CD4-positive, alpha-beta T cell treated with Interleukin-21 for 1 hour (primary cell): ENCODE measurements at regions not wholly inside any gene's neighbourhood (a gene's known extent, or its start where the extent isn't known, plus 50 kb on each side); places are given as distances from the start of the nearest gene placed in this dataset.

Experiments used
- DNase-seq: peaks from one replicate; pipeline ENCODE4 v3.0.0-alpha.2; 2020

DNA sequence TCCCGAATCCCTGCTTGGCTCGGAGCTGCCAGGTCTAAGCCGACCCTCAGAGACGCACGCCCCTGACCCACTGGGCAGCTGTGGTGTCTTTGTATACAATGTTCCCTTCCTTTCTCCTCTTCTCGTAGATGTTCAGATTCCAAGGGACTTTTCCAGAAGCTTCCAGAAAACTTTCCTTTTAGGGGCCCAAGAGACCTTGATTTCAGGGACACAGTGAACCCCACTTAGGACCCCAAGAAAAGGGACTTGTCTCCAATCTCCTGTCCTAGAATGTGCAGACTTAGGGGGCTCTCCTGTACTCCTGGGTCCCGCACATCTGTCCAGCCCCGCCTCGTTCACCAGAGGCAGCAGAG lies 103.5 kb downstream of the EDN3 start:
- no peak for DNase-seq

DNA sequence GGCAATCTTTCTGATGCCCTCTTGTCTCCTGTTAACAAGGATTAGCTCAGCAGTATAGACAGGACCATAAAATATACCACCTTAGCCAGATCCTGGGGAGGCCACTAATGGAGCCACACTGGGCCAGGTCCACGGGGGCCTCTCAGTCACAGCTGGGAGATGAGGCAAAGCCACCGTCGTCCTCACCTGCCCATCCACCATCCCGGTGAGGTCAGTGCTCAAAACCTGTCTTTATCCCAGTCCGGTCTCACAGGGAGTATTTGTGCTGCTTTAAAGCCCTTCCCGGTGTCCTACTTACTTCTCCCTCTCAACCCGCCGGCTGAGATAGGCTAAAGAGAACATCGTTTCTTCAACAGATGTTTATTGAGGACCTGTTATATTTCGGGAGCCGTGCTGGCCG lies 104.3 kb downstream of the EDN3 start:
- no peak for DNase-seq

DNA sequence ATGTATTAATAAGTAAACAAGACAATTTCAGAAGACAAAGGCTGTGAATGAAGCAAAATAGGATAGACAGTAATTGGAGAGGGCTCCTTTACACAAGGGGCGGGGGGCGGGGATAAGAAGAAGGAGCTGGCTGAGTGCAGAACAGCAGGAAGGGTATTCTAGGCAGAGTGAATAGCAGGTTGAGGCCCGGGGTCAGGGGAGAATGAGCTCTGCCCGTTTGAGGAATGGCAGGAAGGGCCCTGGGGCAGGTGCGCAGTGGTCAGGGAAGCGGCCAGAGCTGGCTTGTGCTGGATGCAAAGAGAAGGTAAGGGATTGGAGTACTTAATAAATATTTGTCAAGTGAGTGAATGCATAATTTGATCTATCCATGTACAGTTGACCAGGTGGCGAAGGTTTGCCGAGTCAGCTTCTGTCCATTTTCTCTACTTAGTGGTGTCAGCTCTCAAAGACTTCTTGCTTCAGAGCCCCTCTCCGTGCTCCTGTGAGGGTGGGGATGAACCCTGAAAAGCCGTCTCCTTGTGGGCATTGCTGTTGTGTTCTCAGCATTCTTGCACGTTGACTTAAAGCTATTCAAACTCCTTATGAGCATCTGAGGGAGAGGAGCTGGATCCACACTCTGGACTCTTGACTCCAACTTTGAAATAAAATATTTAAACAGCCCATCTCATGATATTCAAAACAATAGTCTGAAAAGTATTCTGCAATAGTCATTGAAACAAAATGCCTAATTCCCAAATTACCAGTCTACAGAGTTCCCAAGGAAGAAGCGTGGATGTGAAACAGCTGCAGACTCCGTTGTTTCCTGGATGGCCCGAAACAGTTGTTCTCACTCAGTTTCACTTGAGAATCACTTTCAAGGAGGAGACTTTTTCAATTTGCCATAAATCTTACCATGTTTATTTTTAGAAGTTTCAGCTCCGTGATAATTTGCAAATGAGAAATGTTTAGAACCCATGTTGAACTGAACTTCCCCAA lies 105.1 kb downstream of the EDN3 start:
- DNase-seq = no peak

DNA sequence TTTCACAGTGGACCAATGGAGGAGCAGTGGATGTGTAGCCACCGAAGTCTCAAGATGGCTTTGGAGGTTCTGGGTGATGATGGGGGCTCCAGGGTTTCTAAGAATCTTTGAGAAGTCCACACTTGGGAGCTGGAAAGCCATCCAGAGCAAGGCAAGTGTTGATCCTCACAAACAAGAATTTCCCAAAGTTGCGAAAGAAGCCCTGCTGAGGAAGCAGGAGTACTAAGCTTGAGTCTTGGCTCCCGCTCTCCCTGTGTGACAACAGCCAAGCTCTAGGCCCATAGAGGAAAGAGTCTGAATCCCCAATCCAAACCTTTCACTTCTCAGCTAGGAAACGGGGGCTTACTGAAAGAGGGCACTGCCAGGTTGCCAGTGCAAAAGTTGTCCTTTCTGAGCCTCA lies 106.0 kb downstream of the EDN3 start:
- DNase-seq = no peak

DNA sequence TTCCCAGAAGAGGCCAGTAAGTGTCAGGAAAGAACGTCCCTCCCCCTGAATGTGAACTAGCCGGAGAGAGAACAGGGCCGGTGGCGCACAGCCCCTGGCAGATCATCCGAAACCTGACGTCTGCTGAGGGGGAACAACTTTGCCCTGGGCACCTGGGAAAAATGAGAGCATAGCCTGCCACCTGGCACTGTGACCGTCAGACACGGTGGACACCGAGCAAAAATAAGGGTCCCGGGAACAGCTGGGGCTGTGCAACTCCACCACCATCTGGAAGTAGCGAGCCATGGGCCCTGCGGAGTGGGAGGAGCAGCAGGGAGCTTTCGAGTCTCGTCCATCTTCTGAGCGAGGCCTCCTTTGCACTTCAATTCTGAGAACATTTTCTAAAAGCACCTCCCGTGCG lies 110.8 kb downstream of the EDN3 start:
- no peak for DNase-seq

DNA sequence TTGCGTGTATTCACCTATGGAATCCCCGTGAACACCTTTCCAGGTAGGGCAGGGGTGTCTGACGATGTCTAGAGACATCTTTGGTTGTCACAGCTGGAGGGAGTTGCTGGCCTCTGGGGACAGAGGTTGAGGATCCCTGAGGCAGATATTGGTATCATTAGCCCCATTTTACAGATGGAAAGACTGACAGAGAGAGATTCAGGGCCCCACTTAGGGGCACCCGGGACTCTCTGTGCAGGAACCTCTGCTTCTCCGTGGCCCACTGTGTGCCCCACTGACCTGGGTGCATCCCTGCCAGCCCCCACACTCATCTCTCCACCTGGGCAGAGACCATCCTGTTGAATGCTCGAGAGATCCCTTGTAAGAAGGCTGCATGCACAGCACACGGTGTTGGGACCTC lies 111.2 kb downstream of the EDN3 start:
- DNase-seq = no peak

DNA sequence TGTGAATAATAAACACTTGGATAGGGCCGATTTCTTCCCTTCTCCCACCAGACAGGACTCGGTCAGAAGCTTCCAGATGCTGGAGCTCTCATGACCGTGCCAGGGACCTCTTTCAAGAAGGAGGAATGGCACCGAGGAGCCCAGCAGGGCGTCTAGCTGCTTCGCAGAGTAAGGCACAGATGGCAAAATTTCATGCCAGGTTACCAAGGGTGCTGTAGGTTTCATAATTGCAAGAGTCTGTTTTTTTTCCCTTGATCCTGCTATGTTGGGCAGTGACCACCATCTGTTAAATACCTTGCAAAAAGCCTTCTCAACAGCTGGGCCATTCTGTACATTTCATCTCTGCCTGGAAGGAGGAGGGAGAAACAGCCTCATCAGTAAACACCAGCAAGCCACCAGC lies 111.8 kb downstream of the EDN3 start:
- DNase-seq = no peak

DNA sequence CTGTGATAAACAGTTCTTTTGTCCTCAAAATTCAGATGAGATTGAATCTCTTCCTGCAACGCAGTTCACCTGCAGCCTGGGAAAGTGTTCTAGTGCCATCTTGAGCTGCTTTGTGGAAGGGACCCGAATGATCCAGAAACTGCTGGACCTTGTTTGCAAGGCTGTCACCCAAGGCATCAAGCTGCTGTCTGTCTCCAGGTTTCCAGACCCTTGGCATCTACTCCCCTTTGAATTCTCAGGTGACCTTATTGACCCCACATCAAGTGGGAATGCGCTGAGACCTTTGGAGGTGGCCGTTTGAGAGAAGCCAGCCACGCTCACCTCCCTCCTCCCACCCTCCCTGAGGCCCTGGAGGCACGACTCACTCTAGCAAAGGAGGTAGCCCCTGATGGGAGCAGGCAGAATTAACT lies 112.5 kb downstream of the EDN3 start:
- no peak for DNase-seq

DNA sequence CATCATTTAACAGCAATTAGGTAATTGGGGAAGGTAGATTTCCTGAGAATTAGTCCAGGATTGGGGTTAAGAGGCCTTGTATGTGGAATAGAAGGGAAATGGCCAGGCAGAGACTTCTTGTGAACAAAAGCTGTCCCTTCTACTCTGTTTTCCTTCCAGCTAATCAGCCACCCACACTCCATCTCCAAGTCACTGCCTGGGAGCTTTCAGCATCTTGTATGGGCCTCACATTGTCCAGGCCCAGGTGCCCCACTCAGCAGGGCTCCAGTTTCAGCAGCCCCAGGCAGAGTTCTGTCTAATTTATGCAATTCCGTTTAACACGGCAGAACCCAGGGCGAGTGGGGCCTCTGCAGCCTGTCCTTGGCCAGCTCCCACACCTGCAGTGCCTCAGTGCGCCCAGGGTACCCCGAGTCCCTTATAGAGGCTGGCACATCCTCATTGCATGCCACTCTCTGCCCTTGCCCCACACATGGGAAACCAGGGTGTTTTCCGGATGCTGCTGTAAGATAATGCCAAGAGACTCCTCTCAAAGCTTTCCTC lies 113.0 kb downstream of the EDN3 start:
- no peak for DNase-seq

DNA sequence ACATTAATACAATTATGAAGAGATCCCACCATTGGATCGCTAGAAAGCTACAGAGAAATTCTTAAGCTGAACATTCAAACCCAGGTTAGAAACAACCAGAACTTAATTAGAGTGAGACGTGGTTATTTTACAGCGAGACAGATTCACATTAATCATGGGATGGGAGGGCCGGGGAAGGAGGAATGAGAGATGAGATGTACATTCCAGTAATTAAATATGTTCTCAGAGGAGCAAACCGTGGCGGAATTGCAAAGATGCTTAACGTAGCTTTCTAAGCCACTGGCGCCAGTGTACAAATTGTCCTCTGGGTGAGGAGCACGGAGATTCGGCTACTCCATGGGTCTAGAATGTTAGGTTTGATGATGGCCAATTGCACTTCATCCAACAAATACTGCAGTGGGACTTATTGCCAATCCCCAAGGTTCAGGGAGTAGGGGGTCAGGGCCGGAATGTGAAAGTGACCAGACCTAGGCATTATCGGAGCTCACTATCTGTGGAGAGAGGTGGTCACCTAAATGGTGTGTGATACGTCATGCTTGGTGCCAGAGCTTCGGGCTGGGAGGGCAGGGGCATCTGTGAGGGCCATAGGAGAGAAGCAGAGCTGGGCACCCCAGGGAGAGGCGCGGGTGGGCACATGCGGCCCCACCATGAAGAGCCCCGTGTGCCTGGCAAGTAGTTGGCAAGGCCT lies 114.7 kb downstream of the EDN3 start:
- no peak for DNase-seq

DNA sequence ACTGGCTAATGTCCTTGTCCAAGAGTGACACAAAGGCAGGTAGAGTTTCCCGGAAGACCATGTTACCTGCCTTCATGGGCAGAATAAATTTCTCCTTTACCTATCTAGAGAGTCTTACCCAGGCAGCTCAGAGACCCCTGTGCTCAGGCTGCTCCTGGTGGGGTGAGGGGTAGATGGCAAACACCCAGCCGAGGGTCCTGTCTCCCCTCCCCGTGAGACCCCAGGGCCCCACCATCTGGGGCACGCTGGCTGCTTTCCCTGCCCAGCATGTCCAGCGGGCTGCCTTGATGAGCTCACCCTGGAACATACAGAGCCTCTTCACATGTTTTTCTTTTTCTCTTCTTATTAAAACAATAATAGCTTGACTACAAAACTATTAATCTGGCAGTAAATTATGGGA lies 116.5 kb downstream of the EDN3 start:
- no peak for DNase-seq

DNA sequence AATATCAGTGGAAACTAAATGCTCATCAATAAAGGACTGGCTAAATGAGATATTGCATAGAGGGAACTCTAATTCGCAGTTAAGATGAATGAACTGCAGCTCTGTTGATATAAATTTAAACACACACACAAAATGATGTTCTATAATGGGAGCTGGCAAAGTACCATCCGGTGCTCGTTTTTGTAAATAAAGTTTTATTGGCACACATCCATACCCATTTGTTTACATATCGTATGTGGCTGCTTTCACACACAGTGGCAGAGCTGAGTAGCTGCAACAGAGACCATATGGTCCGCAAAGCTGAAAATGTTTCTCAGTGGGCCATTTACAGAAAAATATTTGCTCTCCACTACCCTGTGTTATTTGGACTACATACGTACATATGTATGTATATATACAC lies 120.7 kb downstream of the EDN3 start:
- no peak for DNase-seq

DNA sequence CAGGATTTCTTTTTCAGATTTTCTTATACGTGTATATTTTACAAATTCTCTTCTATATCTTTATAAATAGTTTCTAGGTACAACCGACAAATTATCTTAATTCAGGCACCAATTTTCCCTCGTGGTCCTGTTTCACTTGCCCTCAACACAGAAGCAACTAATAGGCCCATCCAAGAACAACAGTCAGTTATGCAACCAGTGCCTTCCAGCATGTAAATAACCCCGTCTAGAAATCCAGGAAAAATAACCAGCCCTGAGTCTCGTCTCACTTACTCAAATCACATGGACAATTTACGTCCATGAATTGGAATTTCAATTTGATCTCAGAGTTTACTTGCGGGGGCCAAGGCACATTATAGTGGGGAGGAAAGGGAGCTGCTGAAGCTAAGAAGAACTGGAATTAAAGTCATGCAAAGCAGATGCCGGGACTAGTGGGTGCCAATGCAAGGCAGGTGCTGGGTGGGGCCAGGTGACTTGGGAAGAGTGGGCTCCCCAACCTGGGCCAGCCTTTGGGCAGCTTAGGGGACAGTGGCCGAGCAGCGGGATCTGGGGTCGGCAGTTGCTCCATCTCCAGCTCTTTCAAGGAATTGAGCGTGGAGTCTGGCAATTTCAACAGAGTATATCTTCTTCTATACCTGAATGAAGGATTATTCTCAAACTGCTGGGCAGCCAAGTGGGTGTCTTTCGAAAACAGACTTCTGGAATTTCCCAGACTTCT lies 121.7 kb downstream of the EDN3 start:
- no peak for DNase-seq

DNA sequence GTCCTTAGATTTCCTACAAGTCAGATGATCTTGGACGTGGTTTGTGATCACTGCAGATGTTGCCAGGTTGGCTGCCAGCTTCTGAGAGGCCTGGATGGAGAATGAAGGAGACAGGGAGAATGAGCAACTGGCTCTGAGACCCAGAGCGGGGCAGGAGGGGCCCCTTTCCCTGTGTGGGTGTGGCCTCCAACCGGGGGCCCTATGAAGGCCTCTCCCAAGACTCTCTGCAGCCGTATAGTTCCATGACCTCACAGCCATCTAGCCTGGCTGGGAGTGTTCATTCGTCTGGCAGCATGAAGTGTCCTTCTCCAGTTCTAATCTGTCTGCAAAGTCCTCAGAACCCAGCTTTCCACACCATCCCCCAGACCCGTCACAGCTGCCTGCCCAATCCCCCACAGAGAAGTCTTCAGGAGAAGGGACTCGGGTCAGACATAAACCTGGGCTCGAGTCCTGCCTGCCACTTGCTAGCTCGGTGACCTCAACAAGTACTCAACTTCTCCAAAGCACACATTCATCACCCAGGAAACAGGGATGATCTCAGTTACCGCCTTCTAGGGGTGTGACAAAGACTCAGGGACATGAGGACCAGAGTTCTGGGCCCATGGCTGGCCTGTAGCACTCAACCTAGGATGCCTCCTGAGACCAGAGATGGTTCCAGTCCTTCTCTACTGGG lies 122.6 kb downstream of the EDN3 start:
- no peak for DNase-seq

DNA sequence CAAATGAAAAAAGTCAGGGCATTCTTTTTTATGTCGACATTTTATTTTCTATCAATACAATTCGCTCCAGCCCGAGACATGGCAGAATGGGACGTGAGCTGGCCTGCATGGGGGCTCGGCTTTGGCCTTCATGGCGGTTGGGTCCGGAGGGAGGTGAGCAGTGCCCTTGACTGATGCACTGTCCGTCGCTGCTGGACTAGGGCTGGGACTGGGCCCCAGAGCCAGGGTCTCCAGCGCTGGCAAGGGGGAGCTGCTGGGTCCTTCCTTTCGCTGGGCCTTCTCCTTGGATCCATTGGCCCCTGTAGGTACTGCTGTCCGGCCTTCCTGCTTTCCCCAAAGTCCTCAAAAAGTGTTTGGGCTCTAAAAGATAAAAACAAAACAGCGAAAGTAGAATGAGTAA lies 124.6 kb downstream of the EDN3 start:
- no peak for DNase-seq

DNA sequence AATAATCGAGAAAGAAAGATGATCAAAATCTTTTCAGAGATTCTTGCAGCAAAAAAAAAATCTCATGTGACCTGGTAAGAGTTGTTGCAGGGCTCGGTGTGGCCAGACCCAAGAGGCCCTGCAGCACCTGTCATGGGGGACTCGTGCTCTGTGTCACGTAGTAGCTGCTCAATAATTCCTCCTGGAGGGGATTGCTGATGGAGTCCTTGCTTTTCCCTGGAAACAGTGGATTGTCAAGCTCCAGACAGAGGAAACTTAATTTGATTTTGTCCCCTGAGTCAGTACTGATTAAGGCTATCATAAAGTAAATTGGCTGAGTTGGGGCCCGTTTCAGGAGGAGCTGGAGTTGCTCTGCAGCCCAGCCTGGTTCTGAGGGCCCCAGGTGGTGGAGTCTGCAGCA lies 125.2 kb downstream of the EDN3 start:
- DNase-seq = no peak

DNA sequence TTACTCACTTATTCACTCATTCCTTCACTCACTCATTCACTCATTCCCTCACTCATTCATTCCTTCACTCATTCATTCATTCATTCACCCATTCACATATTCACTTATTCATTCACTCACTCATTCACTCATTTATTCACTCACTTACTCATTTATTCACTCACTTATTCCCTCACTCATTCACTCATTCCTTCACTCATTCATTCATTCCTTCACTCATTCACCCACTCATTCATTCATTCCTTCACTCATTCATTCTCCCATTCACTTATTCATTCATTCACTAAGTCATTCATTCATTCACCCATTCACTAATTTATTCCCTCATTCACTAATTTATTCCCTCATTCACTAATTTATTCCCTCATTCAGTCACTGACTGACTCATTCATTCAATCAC lies 127.6 kb downstream of the EDN3 start:
- DNase-seq = no peak

DNA sequence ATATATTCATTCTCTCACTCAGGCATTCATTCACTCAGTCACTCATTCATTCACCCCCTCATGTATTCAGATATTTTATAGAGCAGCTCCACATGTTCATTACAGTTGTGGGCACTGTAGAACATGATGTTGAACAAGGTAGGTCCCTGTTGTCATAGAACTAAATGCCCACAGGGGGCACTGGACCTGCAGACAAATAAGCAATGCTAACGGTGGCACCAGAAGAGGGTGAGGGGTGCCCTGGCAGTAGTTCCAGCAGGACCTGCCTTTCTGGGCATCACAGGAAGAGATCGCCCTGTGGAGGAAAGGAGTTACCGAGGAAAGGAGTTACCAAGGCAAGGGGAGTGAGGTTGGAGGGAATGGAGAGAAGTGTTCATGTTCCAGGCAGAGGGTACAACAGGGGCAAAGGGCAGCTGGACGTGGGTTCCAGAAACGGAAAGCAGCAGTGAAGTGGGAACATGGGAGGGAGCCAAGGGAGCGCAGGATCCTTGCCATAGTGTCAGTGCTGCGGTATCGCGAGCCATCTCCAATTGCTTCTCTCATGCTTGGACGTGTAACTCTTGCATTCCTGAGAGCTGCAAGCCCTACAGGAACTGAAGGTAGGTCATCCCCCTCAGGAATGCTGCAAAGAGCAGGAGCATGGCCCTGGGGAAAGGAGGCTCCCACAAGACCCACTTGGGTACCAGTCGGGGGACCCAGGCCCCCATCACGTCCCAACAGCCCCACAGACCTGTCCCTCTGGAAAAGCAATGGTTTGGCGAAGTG lies 128.2 kb downstream of the EDN3 start:
- no peak for DNase-seq

DNA sequence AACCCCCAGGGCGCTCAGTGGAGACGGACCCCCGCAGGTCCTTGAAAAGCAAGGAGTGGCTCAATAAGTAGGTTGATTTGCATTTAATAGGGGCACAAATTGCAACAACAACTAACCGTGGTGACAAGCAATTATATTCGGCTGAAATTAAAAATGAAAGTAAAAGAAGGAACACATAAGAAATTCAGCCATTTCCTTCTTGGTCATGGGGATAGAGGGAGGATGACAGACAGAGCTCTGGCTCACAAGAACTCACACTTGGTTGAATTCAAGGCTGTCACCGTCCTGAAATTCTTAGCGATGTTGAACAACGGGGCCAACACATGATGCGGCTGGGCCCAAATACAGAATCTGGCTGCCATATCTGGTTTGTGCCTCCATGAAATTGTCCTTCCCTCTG lies 129.0 kb downstream of the EDN3 start:
- no peak for DNase-seq

DNA sequence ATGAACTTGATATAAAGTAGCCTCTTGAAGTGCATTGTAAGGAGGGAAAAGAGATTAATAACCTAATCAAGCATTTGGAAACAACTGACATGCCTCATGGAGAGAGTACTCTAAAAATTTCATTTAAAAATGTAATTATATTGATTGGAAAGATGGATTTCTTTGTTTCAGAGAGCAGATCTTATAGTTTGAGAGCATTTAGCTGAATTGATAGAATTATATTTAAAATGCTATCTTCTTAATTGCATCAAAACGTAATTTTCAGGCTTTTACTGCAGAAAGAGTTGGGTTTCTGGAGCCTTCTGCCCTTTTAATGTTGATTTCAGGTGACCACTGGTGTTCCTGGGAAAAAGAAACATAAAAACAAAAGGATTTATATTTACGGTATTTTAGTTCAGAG lies 130.6 kb downstream of the EDN3 start:
- DNase-seq = no peak

DNA sequence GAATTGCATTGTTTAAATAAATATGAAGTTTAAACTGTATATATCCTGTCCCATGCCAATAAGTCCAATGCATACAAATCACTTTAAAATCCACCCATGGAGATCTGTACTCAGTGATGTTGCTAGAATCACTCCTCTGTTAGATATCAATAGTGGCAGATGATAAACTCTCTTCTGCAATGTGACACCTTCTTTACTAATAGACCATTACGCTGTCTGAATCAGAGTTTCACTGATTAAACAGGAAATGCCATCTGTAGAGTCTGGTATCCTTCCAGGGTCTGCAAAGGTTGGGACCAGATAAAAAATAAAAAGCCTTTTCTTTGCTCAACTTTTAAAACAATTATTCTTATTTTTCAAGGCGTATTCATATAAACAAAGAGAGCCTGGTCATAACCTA lies 134.5 kb downstream of the EDN3 start:
- DNase-seq = no peak

DNA sequence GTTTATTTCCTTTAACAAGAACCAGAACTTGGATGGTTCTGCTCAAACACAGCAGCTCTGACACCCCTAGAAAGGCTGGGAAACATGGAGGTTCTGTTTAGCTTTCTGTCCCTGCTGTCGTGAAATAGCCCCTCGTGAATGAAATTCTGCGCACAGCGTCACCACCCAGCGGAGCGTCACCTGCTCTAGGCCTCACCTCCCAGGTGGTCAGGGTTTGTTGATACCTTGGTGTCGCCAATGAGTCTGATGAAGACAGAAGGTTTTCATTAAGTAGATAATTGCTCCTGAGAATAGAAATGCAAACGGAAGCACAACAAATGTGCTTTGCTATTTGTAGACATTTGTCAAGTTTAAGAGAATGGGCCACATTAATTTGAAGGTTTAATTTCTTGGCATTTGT lies 135.1 kb downstream of the EDN3 start:
- DNase-seq = no peak
